Prostate gland (tissue), 2 donors: ENCODE measurements at regions not wholly inside any gene's neighbourhood (a gene's known extent, or its start where the extent isn't known, plus 50 kb on each side); places are given as distances from the start of the nearest gene placed in this dataset.

Source experiments
- POLR2A ChIP-seq: fragments of 450-650 bp; IDR thresholded peaks from one replicate; pipeline ENCODE4 v1.6.1; 2016; ENCODE audit warnings: antibody characterized with exemption, mild to moderate bottlenecking
- TF ChIP-seq, protein P1 (sequence below), 4 experiments: fragments of 200-600 bp in 2 of 4; fragments of 450-650 bp in 2 of 4; sonication (generic) in 2 of 4; IDR thresholded peaks; 1 replicate in 3 of 4; 2 replicates in 1 of 4; pipeline ENCODE4 v1.5.1; 2016 to 2019; ENCODE audit warnings: antibody characterized with exemption in 4 of 4, mild to moderate bottlenecking in 2 of 4, moderate library complexity in 2 of 4

DNA sequence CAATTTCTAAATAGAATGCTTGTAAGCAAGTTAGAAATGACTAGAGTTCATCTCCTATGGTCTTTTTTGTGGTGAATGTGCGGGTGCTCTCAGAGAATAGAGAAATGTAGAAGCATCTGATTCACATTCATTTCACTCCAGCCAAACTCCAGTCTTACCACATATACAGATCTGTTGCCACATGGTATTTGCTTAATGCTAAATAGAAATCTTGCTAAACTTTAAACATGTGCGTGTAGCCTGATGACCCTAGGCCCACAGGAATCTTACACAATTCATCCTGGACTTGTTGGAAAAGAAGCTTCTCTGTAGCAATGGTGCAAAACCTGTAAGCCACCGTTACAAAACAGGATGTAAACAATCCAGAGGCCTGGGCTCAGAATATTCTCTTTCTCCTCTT, 135.2 kb downstream of the PCSK1 start:
- TF ChIP-seq, protein P1, sequence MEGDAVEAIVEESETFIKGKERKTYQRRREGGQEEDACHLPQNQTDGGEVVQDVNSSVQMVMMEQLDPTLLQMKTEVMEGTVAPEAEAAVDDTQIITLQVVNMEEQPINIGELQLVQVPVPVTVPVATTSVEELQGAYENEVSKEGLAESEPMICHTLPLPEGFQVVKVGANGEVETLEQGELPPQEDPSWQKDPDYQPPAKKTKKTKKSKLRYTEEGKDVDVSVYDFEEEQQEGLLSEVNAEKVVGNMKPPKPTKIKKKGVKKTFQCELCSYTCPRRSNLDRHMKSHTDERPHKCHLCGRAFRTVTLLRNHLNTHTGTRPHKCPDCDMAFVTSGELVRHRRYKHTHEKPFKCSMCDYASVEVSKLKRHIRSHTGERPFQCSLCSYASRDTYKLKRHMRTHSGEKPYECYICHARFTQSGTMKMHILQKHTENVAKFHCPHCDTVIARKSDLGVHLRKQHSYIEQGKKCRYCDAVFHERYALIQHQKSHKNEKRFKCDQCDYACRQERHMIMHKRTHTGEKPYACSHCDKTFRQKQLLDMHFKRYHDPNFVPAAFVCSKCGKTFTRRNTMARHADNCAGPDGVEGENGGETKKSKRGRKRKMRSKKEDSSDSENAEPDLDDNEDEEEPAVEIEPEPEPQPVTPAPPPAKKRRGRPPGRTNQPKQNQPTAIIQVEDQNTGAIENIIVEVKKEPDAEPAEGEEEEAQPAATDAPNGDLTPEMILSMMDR (IDR thresholded peaks at IDR 0.05), result no peak
- no peak for TF ChIP-seq POLR2A
